Calu3 (cell line): ENCODE measurements at regions not wholly inside any gene's neighbourhood (a gene's known extent, or its start where the extent isn't known, plus 50 kb on each side); places are given as distances from the start of the nearest gene placed in this dataset.
A peak's percentile ranks its signal among the peaks of the same experiment; 100 is the strongest.

Source experiments
- BruUV-seq: library from RNA; stranded (reverse); fragments of 400-500 nt; replicated peaks from 2 replicates; lab custom pipeline; 2021; lab: Mats Ljungman, UMichigan
- CTCF ChIA-PET: fragments of 300-600 bp; sonication (Branson Sonifier 250); formaldehyde crosslinking; loops from one replicate; lab custom pipeline; 2022; ENCODE audit warnings: antibody characterized with exemption; lab: Charles Lee
- DNase-seq: peaks from one replicate; pipeline ENCODE4 v3.0.0; 2022
- H3K27ac Mint-ChIP-seq: one replicate; pipeline ENCODE4 v1.8.0; 2022; ENCODE audit warnings: mixed read lengths; ENCODE audit not compliant: unreplicated experiment
- H3K27me3 Mint-ChIP-seq: one replicate; pipeline ENCODE4 v1.8.0; 2022; ENCODE audit warnings: mixed read lengths; ENCODE audit not compliant: unreplicated experiment
- H3K36me3 Mint-ChIP-seq: one replicate; pipeline ENCODE4 v1.8.0; 2022; ENCODE audit warnings: mild to moderate bottlenecking, moderate library complexity, mixed read lengths; ENCODE audit not compliant: insufficient read depth, unreplicated experiment
- H3K4me1 Mint-ChIP-seq: one replicate; pipeline ENCODE4 v1.8.0; 2022; ENCODE audit warnings: mild to moderate bottlenecking, low read depth, mixed read lengths; ENCODE audit not compliant: unreplicated experiment
- H3K4me3 Mint-ChIP-seq: one replicate; pipeline ENCODE4 v1.8.0; 2022; ENCODE audit warnings: mild to moderate bottlenecking, low read depth, moderate library complexity, mixed read lengths; ENCODE audit not compliant: unreplicated experiment
- H3K9me3 Mint-ChIP-seq: one replicate; pipeline ENCODE4 v1.8.0; 2022; ENCODE audit warnings: low read depth, mixed read lengths; ENCODE audit not compliant: unreplicated experiment
- intact Hi-C: fragments of 100-400 bp; cut with micrococcal nuclease; formaldehyde crosslinking; loops from one replicate; pipeline ENCODE4 v1.10.0; 2022; ENCODE audit not compliant: unreplicated experiment
- TF ChIP-seq, protein P1 (sequence below): fragments of 200-600 bp; IDR thresholded peaks from one replicate; pipeline ENCODE4 v1.8.0; 2022; ENCODE audit warnings: antibody characterized with exemption; ENCODE audit not compliant: unreplicated experiment

DNA sequence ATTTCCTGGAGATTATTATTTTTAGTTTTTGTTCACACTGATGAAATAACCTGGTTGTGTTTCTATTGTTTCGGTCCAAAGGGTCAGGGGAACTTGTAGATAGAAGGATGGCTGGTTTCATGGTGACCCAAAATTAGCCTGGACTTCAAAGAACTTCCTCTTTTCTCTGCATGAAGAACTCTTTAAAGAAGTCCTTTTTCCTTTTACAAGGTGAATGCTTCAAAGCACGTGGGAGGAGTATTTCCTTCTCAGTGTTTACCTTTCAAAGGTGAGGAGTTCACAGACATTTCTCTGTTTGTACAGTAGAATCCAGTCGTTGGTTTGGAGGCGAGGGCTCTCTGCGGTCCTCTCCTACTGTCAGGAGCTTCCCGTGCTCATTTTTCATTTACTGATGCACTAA is 561.7 kb downstream of the GATA3 start:
- Mint-ChIP-seq H3K27ac (peak overlapping the region; percentile 82), H3K27me3 (no peaks in the 10 kb centered on the region), H3K4me3 (no peak overlapping the region), H3K4me1 (peaks cover 44% of the 10 kb centered on the region), H3K36me3 (peaks cover 7% of the 10 kb centered on the region), H3K9me3 (peaks cover 4% of the 10 kb centered on the region)
- TF ChIP-seq, protein P1, sequence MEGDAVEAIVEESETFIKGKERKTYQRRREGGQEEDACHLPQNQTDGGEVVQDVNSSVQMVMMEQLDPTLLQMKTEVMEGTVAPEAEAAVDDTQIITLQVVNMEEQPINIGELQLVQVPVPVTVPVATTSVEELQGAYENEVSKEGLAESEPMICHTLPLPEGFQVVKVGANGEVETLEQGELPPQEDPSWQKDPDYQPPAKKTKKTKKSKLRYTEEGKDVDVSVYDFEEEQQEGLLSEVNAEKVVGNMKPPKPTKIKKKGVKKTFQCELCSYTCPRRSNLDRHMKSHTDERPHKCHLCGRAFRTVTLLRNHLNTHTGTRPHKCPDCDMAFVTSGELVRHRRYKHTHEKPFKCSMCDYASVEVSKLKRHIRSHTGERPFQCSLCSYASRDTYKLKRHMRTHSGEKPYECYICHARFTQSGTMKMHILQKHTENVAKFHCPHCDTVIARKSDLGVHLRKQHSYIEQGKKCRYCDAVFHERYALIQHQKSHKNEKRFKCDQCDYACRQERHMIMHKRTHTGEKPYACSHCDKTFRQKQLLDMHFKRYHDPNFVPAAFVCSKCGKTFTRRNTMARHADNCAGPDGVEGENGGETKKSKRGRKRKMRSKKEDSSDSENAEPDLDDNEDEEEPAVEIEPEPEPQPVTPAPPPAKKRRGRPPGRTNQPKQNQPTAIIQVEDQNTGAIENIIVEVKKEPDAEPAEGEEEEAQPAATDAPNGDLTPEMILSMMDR, result no peak
- CTCF ChIA-PET, result interaction anchor here (0.6 to 1.0 kb wide), 2 partner anchors 29 to 212 kb away, joined by 3 to 7 read pairs; no protein-coding TSS in a partner anchor
- peak; percentile 32 for DNase-seq
- BruUV-seq, result no TSS peak
- intact Hi-C loops, result loop anchor here (2.0 kb wide), 2 partner anchors 73 to 249 kb away; no protein-coding TSS in a partner anchor

GRCh38 chr10:8617792-8618191 is 563.3 kb downstream of the GATA3 start:
- DNase-seq, result no peak
- Mint-ChIP-seq H3K36me3 (peaks cover 7% of the 10 kb centered on the region), H3K4me1 (peaks cover 44% of the 10 kb centered on the region), H3K9me3 (peaks cover 4% of the 10 kb centered on the region), H3K27ac (peak overlapping the region; percentile 78), H3K4me3 (no peak overlapping the region), H3K27me3 (no peaks in the 10 kb centered on the region)
- TF ChIP-seq, protein P1, result no peak
- CTCF ChIA-PET, result no interaction called here
- intact Hi-C loops, result loop anchor here (2.0 kb wide), 3 partner anchors 75 to 251 kb away; no protein-coding TSS in a partner anchor
- BruUV-seq, result no TSS peak

GRCh38 chr10:8618834-8619233 is 564.3 kb downstream of the GATA3 start:
- TF ChIP-seq, protein P1, result no peak
- H3K9me3 Mint-ChIP-seq, result peaks cover 4% of the 10 kb centered on the region
- intact Hi-C loops, result loop anchor here (2.0 kb wide), 1 partner anchor 84 kb away; no protein-coding TSS in a partner anchor
- peaks cover 7% of the 10 kb centered on the region for H3K36me3 Mint-ChIP-seq
- peak; percentile 32 for DNase-seq
- no TSS peak for BruUV-seq
- H3K4me3 Mint-ChIP-seq, result no peak overlapping the region
- CTCF ChIA-PET, result no interaction called here
- no peaks in the 10 kb centered on the region for H3K27me3 Mint-ChIP-seq
- peak overlapping the region; percentile 78 for H3K27ac Mint-ChIP-seq
- peaks cover 39% of the 10 kb centered on the region for H3K4me1 Mint-ChIP-seq

GRCh38 chr10:8628351-8628750 is 573.9 kb downstream of the GATA3 start:
- DNase-seq, result no peak
- Mint-ChIP-seq H3K4me1 (no peaks in the 10 kb centered on the region), H3K27ac (no peak overlapping the region), H3K36me3 (no peaks in the 10 kb centered on the region), H3K9me3 (peaks cover 7% of the 10 kb centered on the region), H3K27me3 (no peaks in the 10 kb centered on the region), H3K4me3 (no peak overlapping the region)
- CTCF ChIA-PET, result interaction anchor here (0.7 kb wide), 1 partner anchor 390 kb away, joined by 5 read pairs; no protein-coding TSS in a partner anchor
- no TSS peak for BruUV-seq
- TF ChIP-seq, protein P1, result no peak
- intact Hi-C loops, result no loop called here
